ENCODE measurements at regions not wholly inside any gene's neighbourhood (a gene's known extent, or its start where the extent isn't known, plus 50 kb on each side); places are given as distances from the start of the nearest gene placed in this dataset.
A peak's percentile ranks its signal among the peaks of the same experiment; 100 is the strongest.

DNA sequence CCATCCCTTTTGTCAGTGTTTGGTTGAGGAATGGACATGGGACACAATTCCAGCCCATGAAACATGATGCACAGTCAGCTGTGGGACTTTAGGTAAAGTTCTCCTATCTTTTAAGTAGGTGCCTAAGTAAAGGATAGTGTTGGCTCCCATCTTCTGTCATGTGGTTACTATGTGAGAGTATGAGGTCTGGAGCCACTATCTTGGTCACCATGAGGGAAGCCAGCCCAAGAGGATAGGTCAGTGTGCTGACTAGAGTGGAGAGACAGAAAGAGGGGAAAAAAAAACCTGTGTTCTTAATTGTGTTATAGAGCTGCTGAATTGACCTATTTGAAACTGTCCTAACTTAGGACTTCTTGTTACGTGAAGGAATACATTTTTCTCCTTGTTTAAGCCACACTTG lies 89.7 kb upstream of the NAMPT start:
- Histone ChIP-seq H3K4me1 (ENCODE audit: low read depth) (no peaks in the 10 kb centered on the region), H3K9me3 (no peaks in the 10 kb centered on the region), H3K4me3 (no peak overlapping the region), H3K36me3 (ENCODE audit: low read depth) (no peaks in the 10 kb centered on the region)
- intact Hi-C loops (cut with DNase I, micrococcal nuclease): no loop called here
- ATAC-seq: no peak
- no peak for DNase-seq
- TF ChIP-seq CTCF (IDR thresholded peaks at IDR 0.05): no peak

GRCh38 chr7:106372595-106373318 lies 88.0 kb upstream of the NAMPT start:
- Histone ChIP-seq H3K4me3 (no peak overlapping the region), H3K4me1 (ENCODE audit: low read depth) (no peaks in the 10 kb centered on the region), H3K9me3 (no peaks in the 10 kb centered on the region), H3K36me3 (ENCODE audit: low read depth) (no peaks in the 10 kb centered on the region)
- no peak for TF ChIP-seq CTCF (IDR thresholded peaks at IDR 0.05)
- DNase-seq (no peak), ATAC-seq (peak; percentile 61)
- intact Hi-C loops (cut with DNase I, micrococcal nuclease): no loop called here

DNA sequence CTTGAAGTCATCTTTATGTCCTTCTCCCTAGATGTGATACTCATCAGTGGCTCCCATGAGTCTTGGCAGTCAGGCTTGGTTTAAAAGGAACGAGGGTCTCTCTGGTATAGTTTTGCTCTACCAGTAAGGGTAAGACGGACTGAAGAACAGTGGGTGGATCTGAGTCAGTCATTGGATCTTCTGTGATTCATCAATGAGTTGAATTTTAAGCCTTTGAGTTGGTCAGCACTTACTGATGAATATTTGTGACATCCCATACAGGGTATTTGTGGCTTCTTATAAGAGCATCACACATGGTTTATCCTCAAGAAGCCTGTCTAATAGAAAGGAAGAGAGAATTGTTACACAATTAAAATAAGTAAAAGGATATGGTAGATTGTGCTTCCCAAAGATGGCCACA lies 87.3 kb upstream of the NAMPT start:
- DNase-seq: no peak

DNA sequence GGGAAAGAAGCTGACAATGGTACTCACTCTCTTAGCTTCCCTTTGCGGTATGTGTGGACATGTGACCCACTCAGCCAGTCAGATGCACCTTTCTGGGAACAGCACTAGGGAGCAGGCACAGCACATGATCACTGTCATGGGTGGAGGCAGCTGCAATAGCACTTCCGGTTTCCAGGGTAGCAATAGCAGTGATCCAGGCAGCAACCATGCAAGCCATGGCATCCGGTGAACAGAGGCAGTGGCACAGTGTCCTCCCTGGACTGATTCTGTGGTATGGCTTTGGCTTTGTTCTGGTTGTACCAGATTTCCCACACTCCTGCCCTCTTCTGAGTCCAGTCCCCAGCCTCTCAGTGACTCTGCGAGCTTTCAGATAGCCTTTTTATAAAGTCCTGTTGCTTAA lies 86.8 kb upstream of the NAMPT start:
- Histone ChIP-seq H3K36me3 (ENCODE audit: low read depth) (no peaks in the 10 kb centered on the region), H3K4me1 (ENCODE audit: low read depth) (no peaks in the 10 kb centered on the region), H3K9me3 (no peaks in the 10 kb centered on the region), H3K4me3 (no peak overlapping the region)
- ATAC-seq (peak; percentile 52), DNase-seq (peak in 1 of 3 donors; percentile 24)
- no peak for TF ChIP-seq CTCF (IDR thresholded peaks at IDR 0.05)
- intact Hi-C loops (cut with DNase I, micrococcal nuclease): no loop called here

More for the DNA sequence above, 87.3 kb upstream of the NAMPT start:
- no peaks in the 10 kb centered on the region for H3K36me3 ChIP-seq (ENCODE audit: low read depth)
- ATAC-seq: no peak
- no peaks in the 10 kb centered on the region for H3K4me1 ChIP-seq (ENCODE audit: low read depth)
- H3K9me3 ChIP-seq: no peaks in the 10 kb centered on the region
- H3K4me3 ChIP-seq: no peak overlapping the region
- intact Hi-C loops (cut with DNase I, micrococcal nuclease): no loop called here
- no peak for TF ChIP-seq CTCF (IDR thresholded peaks at IDR 0.05)

DNA sequence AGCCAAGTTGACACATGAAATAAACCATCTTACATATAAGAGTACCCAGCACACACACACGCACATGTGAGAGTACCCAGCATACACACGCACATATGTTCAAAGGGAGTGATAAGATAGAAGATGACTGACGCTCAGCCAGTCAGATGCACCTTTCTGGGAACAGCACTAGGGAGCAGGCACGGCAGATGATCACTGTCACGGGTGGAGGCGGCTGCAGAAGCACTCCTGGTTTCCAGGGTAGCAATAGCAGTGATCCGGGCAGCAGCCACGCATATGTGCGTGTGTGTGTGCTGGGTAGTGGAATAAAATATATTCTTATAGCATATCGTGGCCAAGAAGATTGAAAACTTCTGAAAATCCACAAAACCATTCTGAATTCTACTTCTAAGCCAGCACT lies 85.8 kb upstream of the NAMPT start:
- DNase-seq (no peak), ATAC-seq (no peak)
- H3K9me3 ChIP-seq: no peaks in the 10 kb centered on the region
- H3K4me3 ChIP-seq: no peak overlapping the region
- intact Hi-C loops (cut with DNase I, micrococcal nuclease): no loop called here
- no peaks in the 10 kb centered on the region for H3K4me1 ChIP-seq (ENCODE audit: low read depth)
- no peaks in the 10 kb centered on the region for H3K36me3 ChIP-seq (ENCODE audit: low read depth)
- TF ChIP-seq CTCF (IDR thresholded peaks at IDR 0.05): no peak

GRCh38 chr7:106369816-106370215 lies 85.0 kb upstream of the NAMPT start:
- no peaks in the 10 kb centered on the region for H3K9me3 ChIP-seq
- no peak for TF ChIP-seq CTCF (IDR thresholded peaks at IDR 0.05)
- no peak overlapping the region for H3K4me3 ChIP-seq
- H3K4me1 ChIP-seq (ENCODE audit: low read depth): no peaks in the 10 kb centered on the region
- no peak for DNase-seq
- no peaks in the 10 kb centered on the region for H3K36me3 ChIP-seq (ENCODE audit: low read depth)
- no peak for ATAC-seq
- intact Hi-C loops (cut with DNase I, micrococcal nuclease): no loop called here
